ENCODE measurements at regions not wholly inside any gene's neighbourhood (a gene's known extent, or its start where the extent isn't known, plus 50 kb on each side); places are given as distances from the start of the nearest gene placed in this dataset.

GRCh38 chr5:165508861-165509260 lies 2003.4 kb downstream of the MAT2B start:
- no peak for DNase-seq (ENCODE audit: low read depth in 4 of 4, low spot score in 2 of 4)

DNA sequence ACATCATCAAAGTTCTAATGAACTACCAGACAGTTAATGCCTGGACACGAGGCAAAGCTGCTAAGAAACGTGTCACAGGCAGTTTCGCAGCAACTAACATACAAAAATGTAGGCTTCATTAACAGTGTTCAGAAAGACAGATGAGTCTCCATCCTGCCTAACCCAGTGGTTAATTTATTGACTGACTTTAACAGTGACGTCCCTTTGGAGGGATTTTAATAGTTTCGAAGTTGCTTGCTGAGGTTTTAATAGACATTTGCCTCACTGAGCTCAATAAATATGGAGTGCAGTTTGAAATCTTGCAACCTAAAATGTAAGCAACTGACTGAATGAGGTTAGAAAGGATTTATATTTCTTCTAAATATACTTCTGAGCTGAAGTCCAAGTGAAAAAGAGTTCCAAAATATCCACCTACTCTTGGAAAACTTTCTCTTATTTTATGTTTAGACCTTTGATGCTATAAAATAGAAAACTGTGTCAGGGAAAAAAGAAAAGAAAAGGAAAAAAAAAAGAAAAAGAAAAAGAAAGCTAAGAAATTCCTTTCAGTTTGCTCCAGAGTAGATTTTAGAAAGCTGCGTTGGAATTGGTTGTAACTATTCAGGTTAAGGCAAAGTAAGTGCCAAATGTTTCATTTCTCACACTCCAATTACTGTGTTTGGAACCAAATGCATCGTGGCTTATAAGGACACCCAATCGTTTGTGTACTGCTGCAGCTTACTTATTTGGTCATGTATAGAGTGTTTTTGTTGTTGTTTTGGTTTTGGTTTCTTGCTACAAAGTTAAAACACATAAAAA lies 2016.6 kb downstream of the MAT2B start:
- DNase-seq (ENCODE audit: low read depth in 4 of 4, low spot score in 2 of 4), result no peak

GRCh38 chr5:165525271-165525670 lies 2019.9 kb downstream of the MAT2B start:
- DNase-seq (ENCODE audit: low read depth in 4 of 4, low spot score in 2 of 4), result no peak

DNA sequence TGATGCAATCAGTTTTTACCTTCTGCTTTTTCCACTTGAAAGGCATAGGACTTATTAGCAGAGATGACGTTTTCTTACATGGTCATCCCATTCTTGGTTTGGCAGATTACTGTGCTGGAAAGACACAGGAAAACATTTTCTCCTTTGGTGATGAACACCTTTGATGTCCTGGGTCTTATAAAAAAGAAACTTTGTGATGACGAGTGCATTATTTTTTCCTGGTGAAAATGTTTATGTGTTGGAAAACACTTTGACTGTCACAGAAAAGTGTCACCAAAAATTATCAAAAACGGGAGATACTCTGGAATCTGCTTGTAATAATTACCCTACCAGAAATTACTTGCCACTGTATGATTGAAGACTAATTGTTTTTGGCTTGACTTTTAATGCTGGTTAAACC lies 2020.9 kb downstream of the MAT2B start:
- DNase-seq (ENCODE audit: low read depth in 4 of 4, low spot score in 2 of 4), result no peak

- DNase-seq (ENCODE audit: low read depth in 4 of 4, low spot score in 2 of 4), result no peak
These were observed 2022.2 kb downstream of the MAT2B start for GRCh38 chr5:165527577-165527976.

- DNase-seq (ENCODE audit: low read depth in 4 of 4, low spot score in 2 of 4), result no peak
These were observed 2032.6 kb downstream of the MAT2B start for GRCh38 chr5:165538065-165538464.

DNA sequence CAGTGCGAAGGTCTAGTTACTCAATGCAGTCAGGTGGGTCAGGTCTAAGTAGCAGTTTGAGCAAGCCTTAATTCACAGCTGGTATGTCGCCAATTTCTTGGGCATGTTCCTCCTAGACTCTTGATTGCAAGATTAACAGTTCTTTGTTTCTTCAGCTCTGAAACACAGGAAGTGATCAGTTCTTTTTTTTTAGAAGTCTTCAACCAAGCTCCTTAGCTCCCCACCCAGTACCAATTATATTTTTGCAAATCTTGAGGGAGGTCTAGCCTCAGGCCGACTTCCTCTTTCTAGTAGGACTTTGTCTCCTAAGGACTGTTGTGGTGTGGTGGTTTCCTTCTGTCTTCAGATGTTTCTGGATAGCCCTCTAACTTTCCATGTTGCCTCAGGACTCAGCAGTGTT lies 2054.2 kb downstream of the MAT2B start:
- DNase-seq (ENCODE audit: low read depth in 4 of 4, low spot score in 2 of 4), result no peak

GRCh38 chr5:165560648-165561047 lies 2055.2 kb downstream of the MAT2B start:
- DNase-seq (ENCODE audit: low read depth in 4 of 4, low spot score in 2 of 4), result no peak

DNA sequence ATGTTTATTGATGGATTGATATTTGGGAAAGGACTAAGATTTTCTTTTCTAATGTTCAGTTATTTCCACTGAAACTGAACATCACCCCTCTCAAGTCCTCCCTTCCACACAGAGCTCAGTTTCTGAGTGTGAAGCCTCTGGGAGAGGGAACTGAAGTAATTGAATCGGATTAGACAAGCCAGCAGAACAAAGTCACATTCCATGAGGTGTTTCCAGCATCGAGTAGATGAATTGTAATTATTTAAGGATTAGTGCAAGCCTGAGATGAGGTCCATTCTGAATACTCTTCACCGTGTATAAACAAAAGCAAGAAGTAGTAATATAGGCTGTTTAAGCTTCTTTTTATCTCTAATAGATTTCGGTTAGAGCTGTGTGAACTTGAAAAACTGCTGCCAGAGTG lies 2060.5 kb downstream of the MAT2B start:
- no peak for DNase-seq (ENCODE audit: low read depth in 4 of 4, low spot score in 2 of 4)

DNA sequence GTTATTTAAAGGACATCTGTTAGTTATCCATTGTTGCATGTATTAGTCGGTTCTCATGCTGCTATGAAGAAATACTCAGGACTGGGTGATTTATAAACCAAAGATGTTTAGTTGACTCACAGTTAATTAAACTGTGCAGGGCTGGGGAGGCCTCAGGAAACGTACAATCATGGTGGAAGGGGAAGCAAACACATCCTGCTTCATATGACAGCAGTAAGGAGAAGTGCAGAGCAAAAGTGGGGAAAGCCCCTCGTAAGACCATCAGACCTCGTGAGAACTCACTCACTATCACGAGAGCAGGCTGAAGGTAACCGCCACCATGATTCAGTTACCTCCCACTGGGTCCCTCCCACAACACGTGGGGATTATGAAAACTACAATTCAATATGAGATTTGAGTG lies 2064.1 kb downstream of the MAT2B start:
- no peak for DNase-seq (ENCODE audit: low read depth in 4 of 4, low spot score in 2 of 4)

DNA sequence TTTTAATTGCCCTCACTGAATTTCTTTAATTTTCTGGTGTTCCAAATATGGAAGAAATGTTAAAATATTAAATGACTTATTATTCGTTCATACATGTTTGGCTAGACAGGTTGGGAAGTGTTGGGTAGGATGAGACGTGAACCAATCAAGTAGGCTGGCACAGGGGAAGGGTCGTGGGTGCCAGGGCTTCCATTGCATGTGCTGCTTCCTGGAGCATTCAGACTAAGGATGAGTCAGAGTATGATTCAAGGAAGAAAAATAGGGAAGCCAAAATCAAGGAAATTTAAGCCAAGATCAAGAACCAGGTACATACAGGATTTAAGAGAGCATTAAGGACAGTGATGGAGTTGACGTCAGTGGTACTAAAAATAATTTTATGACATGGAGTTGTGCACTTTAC lies 2068.0 kb downstream of the MAT2B start:
- DNase-seq (ENCODE audit: low read depth in 4 of 4, low spot score in 2 of 4), result no peak

GRCh38 chr5:165574100-165574499 lies 2068.7 kb downstream of the MAT2B start:
- no peak for DNase-seq (ENCODE audit: low read depth in 4 of 4, low spot score in 2 of 4)

DNA sequence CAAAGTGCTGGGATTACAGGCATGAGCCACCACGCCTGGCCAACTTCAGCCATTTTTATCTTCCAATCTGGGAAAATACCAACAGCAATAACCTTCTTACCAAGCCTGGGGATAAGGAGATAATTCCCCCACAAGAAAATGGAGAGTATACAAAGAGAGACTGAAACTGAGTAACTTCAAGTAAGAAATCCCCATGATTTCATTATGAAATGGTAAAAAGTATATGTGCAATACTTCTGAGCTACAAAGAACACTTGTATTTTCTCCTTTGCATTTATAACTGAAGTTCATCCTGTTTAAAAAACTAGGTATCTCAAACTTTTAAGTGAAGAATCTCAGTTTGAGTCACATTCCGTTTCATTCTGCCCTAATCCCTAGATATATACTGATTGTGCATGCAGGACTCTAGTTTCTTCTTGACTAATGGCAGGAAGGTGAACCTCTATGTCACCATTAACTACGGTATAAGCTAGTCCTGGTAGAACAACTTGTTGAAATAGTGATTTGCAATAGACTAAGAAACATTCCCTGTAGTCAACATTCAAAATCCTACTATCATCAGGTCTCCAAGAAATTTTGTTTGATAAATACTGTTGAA lies 2071.4 kb downstream of the MAT2B start:
- no peak for DNase-seq (ENCODE audit: low read depth in 4 of 4, low spot score in 2 of 4)

DNA sequence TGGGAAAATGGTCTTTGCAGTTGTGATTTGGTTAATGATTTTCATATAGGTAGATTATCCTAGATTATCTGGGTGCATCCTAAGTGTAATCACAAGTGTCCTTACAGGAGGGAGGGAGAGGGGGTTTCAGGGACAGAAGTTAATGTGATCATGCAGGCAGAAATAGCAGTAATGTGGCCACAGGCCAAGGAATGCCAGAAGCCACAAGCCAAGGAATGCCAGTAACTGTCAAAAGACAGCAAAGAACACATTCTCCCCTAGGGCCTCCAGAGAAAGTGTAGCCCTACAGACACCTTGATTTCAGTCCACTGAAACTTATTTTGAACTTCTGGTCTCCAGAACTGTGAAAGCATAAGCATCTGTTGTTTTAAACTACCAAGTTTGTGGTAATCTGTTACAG lies 2074.5 kb downstream of the MAT2B start:
- no peak for DNase-seq (ENCODE audit: low read depth in 4 of 4, low spot score in 2 of 4)

DNA sequence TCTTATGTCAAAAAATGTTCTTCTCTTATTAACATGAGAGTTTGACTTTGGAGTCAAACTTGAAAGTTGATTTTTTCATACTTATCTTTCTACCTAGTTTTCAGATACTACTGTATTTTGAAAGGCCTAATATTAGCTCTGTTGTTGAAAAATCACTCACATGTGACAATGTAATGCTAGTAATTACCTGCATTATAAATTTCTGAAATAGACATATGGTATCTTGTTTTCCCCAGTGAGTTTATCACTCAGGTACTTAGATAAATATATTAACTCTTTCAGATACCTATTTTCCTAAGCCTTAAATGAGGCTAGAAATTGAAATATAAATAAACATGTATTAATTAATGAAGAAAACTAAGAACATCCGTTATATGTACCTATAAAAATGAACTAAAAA lies 2089.3 kb downstream of the MAT2B start:
- no peak for DNase-seq (ENCODE audit: low read depth in 4 of 4, low spot score in 2 of 4)

GRCh38 chr5:165602529-165602928 lies 2097.1 kb downstream of the MAT2B start:
- no peak for DNase-seq (ENCODE audit: low read depth in 4 of 4, low spot score in 2 of 4)

DNA sequence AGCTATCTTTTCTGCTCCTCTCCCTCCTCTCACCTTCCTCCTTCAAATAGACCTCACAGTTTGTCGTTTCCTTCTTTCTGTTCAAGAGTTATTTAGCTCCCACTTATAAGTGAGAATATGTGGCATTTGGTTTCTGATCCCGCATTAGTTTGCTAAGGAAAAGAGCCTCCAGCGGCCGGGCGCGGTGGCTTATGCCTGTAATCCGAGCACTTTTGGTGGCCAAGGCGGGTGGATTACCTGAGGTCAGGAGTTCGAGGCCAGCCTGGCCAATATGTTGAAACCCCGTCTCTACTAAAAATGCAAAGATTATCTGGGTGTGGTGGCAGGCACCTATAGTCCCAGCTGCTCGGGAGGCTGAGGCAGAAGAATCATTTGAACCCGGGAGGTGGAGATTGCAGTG lies 2101.6 kb downstream of the MAT2B start:
- no peak for DNase-seq (ENCODE audit: low read depth in 4 of 4, low spot score in 2 of 4)

DNA sequence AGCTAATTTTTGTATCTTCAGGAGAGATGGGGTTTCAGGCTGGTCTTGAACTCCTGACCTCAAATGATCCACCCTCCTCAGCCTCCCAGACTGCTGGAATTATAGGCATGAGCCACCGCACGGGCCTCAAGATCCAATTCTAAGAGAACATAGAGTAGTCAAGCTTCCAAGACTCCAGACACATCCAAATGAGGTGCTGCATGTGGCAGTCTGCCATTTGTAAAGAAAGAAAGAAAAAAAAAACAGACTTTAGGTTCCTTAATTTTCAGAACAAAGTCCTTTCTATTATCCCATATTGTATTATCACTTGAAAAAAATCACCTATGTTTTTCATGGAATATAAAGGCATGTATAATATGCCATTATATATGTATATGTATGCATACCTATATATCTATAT lies 2104.5 kb downstream of the MAT2B start:
- DNase-seq (ENCODE audit: low read depth in 4 of 4, low spot score in 2 of 4), result no peak

GRCh38 chr5:165616490-165617405 lies 2111.3 kb downstream of the MAT2B start:
- DNase-seq (ENCODE audit: low read depth in 4 of 4, low spot score in 2 of 4), result no peak

DNA sequence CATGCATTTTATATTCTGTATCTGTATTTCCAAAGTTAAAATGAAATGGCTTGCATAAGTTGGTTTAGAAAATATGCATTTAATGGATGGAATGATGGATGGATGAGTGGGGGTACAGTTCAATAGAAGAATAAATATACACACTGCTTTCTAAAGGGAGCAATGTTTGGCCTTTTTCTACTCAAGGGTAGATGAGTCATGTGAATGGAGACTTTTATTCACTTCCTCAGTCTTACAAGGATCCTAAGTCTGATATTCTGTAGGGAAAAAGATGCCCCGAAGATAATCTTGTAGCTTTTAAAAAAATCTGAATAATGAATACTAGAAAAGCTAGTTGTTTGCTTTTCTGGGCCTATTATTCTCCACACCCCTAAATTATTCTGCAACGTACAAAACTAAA lies 2112.1 kb downstream of the MAT2B start:
- DNase-seq (ENCODE audit: low read depth in 4 of 4, low spot score in 2 of 4), result no peak

DNA sequence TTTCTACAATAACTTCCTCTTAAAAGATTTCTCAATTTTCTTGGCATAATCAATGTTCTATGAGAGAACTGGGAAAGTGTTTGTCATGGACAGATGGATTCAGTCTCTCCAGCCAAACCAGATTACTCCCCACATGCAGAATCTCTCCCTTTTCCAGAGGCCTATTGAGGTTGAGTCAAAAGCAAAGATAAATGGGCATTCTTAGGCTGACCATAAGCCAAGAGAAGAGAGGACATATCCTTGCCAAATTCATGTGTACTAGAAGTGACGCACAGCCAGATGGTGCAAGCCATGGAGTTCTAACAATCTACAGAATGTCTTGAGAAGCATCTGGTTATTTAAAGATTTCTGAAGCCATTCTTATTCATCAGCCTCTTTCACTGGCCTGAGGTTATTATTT lies 2115.0 kb downstream of the MAT2B start:
- DNase-seq (ENCODE audit: low read depth in 4 of 4, low spot score in 2 of 4), result no peak

Measured in left renal cortex interstitium (tissue), 4 donors.